ENCODE measurements at regions not wholly inside any gene's neighbourhood (a gene's known extent, or its start where the extent isn't known, plus 50 kb on each side); places are given as distances from the start of the nearest gene placed in this dataset.
A peak's percentile ranks its signal among the peaks of the same experiment; 100 is the strongest.

- DNase-seq: no peak
These were observed 52.1 kb downstream of the STYXL2 start for GRCh38 chr1:167145965-167146364.

DNA sequence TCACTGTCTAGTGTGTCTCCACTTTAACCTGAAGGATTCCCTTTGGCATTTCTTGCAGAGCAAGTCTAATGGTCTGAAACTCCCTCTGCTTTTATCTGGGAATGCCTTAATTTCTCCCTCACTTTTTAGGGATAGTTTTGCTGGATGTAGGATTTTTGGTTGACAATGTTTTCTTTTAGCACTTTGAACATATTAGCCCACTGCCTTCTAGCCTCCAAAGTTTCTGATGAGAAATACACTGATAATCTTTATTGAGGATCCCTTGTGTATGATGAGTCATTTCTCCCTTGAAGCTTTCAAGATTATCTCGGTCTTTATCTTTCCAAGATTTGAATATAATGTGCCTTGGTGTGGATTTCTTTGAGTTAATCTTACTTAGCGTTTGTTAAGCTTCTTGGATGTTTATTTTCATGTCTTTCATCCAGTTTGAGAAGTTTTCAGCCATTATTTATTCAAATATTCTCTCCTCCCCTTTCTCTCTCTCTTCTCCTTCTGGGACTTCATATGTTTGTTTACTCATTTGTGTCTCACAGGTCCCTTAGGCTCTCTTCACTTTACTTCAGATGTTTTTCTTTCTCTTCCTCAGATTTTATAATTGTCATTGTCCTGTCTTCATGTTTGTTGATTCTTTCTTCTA, 53.1 kb downstream of the STYXL2 start:
- no peak for DNase-seq

GRCh38 chr1:167148421-167148820, 54.5 kb downstream of the STYXL2 start:
- no peak for DNase-seq

- DNase-seq: no peak
These were observed 56.1 kb downstream of the STYXL2 start for GRCh38 chr1:167149793-167150491.

DNA sequence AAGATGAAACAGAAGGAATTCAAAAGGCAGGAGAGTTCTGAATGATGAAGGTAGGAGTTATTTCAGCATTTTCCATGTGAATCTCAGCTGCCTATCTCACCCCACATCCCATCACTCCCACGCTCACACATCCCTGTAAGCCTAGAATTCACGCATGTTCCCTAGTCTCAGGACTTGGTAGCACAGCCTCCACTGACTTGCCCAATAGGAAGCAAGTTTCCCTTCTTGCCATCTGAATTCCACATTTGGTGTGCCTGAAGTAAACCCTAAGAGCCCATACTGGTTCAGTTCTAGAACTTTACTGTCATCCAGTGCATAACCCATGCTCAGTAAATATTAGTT, 56.6 kb downstream of the STYXL2 start:
- DNase-seq: no peak

DNA sequence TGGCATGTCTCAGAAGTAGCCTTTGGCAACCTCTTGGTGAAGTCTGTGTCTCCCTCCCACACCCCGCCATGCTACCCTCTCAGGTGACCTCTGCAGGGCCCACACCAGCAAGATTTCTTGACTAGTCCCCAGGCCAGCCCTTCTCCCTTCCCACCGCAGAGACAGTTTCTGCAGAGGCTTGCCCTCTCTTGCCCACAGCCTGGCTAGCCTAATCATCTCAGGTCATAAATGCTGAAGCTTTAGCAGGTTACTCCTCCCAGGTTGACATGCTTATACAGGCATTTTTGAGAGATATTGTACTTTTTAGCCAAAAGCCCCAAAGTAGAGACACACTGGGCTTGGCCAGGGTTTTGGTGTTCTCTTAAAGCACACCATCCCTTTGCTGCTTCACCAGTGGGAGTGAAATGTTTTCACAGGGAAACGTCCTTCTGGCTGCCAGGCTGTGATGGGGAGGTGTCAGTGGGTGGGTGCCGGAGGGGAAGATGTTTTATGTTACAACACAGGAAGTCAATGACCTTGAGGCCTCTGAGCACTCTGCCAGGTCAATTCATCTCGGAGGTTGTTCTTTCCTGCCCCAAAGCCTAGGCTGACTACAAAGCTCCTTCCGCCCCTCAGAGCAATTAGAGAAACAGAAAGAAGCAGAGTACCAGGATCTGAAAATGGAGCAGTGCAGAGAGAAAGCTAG, 58.5 kb downstream of the STYXL2 start:
- DNase-seq: no peak

DNA sequence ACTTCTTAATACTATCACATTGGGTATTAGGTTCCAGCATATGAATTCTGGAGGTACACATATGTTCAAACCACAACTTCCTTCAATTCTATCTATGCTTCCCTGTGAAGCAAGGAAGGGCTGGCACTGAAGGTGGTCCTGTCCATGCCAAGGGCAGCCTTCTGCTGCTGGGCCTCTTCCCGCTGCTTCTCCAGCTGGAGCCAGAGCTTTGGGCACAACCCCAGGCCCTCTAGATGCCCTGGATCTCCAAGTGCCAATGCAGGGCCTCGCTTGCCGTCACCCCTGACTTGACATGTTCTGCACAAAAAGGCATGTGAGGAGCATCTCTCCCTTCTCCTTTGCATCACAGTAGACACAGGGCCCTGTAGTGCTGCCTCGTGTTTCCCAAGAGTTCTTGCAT, 62.6 kb downstream of the STYXL2 start:
- no peak for DNase-seq

- no peak for DNase-seq
These were observed 63.2 kb downstream of the STYXL2 start for GRCh38 chr1:167157114-167157513.

DNA sequence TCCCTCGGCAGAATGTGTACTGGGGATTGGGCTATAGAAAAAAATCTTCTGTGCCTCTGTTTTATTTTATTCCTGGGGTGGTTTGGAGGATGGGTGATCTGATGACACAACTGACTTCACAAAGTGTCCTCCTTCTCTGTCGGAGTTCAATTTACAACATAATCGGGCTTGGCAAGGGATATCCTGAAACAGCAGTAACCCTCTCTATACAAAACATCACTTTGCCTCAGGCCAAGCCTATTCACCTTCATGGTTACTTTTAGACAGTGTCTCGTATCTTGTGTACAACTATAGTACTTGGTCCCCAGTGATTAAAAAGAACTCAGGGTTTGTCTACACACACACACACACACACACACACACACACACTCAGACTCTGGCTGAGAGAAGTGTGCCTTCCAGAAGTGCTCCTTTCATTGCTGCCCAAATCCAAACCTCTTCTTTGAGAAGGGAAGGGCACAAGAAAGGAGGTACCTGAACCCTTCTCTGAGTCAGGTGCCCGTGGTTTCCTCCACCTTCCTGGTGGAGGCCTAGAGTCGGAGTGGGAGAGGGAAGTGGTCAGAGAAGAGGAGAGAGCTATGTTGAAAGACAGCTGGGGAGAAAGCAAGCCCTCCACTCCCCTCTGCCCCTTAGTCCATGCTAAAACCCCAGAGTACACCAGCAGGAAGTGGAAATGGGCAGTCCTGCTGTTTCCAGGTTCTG, 62.4 kb upstream of the POU2F1 start:
- DNase-seq: no peak

DNA sequence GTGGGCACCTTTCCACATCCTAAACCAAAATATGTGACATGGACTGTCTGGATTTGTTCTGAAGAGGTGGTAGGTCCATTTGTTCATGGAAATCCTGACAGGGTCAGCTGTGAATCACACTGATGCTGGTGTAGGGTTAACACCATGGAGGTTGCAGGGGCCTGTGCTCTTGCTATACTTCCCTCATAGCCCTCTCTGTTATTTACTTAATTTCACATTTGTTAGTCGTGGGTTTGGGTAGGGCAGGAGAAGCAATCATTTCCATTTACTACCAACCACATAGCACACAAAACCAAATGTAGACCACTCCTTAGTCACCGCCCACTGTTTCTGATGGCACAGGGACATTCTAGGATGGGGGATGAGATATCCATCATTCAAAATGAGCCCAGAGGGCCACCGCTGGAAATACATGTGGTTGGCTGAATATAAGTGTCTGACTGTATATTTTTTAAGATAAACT, 61.8 kb upstream of the POU2F1 start:
- DNase-seq: no peak

DNA sequence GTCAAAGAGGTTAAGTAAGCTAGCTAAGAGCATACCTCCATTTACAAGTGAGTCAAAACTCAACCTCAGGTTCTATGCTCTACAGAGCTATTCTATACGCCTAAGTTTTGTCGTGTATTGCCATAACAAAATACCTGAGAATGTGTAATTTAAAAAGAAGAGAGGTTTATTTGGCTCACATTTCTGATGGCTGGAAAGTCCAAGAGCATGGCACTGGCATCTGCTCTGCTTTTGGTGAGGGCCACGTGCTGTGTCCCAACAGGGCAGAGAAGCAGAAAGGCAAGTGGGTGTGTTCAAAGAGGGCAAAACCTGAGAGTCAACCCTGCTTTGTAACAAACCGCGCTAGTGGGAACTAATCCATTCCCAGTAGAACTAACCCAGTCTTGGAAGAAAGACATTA, 60.9 kb upstream of the POU2F1 start:
- no peak for DNase-seq

DNA sequence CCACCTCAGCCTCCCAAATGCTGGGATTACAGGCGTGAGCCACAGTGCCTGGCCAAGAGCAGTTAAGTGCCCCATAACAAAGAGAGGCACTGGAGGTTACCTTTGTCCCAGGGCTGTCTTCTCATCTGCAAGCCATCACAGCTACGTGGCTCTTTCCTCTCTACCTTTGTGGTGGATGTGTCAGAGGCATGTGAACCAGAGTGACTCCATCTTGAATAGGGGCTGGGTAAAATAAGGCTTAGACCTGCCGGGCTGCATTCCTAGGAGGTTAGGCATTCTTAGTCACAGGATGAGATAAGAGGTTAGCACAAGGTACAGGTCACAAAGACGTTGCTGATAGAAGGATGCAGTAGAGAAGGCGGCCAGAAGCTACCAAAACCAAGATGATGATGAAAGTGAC, 59.4 kb upstream of the POU2F1 start:
- no peak for DNase-seq

GRCh38 chr1:167161762-167162161, 58.9 kb upstream of the POU2F1 start:
- DNase-seq: no peak

DNA sequence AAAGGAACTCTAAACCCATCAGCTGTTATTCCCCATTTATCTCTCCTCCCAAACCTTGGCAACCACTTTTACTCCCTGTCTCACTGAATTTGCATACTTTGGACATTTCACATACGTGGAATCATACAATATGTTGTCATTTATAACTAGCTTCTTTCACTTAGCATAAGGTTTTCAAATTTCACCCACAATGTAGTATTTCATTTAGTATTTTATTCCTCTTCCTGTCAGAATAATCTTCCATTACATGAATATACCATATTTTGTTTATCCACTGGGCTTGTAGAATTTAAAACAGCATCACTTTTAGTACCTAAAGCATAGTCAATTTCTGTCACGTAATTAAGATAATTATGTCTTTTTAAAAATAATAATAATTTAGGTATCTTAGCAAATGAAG, 55.5 kb upstream of the POU2F1 start:
- no peak for DNase-seq

- peak; percentile 25 for DNase-seq
These were observed 54.6 kb upstream of the POU2F1 start for GRCh38 chr1:167165948-167166689.

DNA sequence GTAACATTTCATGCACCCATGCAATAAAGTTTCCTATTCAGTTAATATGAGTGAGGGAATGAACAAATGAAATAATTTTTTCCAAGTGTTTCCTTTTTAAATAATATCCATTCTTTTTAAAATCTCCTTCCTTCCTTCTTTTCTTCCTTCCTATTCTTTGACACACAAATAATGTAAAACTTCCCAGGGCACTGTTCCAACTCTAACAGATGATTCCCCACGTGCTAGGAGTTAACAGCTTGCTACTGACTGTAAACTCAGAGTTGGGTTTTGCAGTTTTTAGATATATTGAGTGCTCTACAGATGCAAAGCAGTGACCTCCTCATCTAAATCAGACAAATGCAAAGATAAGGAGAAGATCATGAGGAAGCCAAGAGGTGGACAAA, 54.0 kb upstream of the POU2F1 start:
- no peak for DNase-seq

- no peak for DNase-seq
These were observed 52.3 kb upstream of the POU2F1 start for GRCh38 chr1:167168424-167168823.

DNA sequence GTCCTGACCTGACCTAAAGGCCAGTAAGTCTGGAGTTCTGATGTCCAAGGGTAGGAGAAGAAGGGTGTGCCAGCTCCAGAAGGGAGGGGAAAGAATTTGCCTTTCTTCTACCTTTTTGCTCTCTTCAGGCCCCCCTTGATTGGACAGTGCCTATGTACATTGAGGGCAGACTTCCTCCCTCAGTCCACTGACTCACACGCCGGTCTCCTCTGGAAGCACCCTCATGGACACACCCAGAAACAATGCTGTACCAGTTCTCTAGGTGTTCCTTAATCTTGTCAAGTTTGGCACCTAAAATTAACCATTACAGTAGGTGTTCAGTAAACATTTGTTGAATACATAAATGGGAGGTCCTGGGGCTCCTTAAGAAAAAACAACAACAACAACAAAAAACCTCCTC, 51.0 kb upstream of the POU2F1 start:
- no peak for DNase-seq
